PC-3 (cell line): ENCODE measurements at regions not wholly inside any gene's neighbourhood (a gene's known extent, or its start where the extent isn't known, plus 50 kb on each side); places are given as distances from the start of the nearest gene placed in this dataset.

Source experiments
- ATAC-seq: fragments of 200-7000 bp; cut with Tn5 transposase; 2 replicates; pipeline ENCODE4 v1.9.1; 2020; ENCODE audit warnings: mild to moderate bottlenecking, moderate library complexity
- BruUV-seq: library from RNA; stranded (reverse); fragments of 400-500 nt; replicated peaks from 2 replicates; lab custom pipeline; 2021; lab: Mats Ljungman, UMichigan
- CTCF ChIA-PET: fragments of 300-600 bp; sonication (Branson Sonifier 250); formaldehyde crosslinking; loops from one replicate; lab custom pipeline; 2022; ENCODE audit warnings: antibody characterized with exemption; lab: Charles Lee
- POLR2A ChIA-PET: fragments of 300-600 bp; sonication (Branson Sonifier 250); formaldehyde crosslinking; loops from one replicate; lab custom pipeline; 2022; ENCODE audit warnings: antibody characterized with exemption; ENCODE audit not compliant: unreplicated experiment; lab: Charles Lee
- DNase-seq: peaks from one replicate; pipeline ENCODE4 v3.0.0-alpha.2; 2015
- H2AFZ ChIP-seq: fragments of 300-600 bp; sonication (generic); 2 replicates; pipeline ENCODE4 v1.6.0; 2016; ENCODE audit warnings: antibody characterized with exemption, low read length
- H3F3A ChIP-seq: fragments of 300-600 bp; sonication (generic); one replicate; pipeline ENCODE4 v1.6.0; 2017; ENCODE audit warnings: antibody characterized with exemption, low read length, control low read depth, mild to moderate bottlenecking; ENCODE audit not compliant: unreplicated experiment
- H3K27ac ChIP-seq: fragments of 300-600 bp; sonication (generic); 2 replicates; pipeline ENCODE4 v1.5.1; 2016; ENCODE audit warnings: mild to moderate bottlenecking, low read length
- H3K27me3 ChIP-seq: fragments of 300-600 bp; sonication (generic); 2 replicates; pipeline ENCODE4 v1.6.1; 2016; ENCODE audit warnings: low read length, mixed read lengths
- H3K36me3 ChIP-seq: fragments of 300-600 bp; sonication (generic); 2 replicates; pipeline ENCODE4 v1.6.1; 2016; ENCODE audit warnings: low read depth, mixed run types, low read length, mixed read lengths
- H3K4me1 ChIP-seq: fragments of 300-600 bp; sonication (generic); 2 replicates; pipeline ENCODE4 v1.5.1; 2016; ENCODE audit warnings: low read length; ENCODE audit not compliant: insufficient read depth
- H3K4me2 ChIP-seq: fragments of 300-600 bp; sonication (generic); 2 replicates; pipeline ENCODE4 v1.6.0; 2016; ENCODE audit warnings: low read length
- H3K4me3 ChIP-seq: fragments of 300-600 bp; sonication (generic); 2 replicates; pipeline ENCODE4 v1.5.1; 2016; ENCODE audit warnings: mild to moderate bottlenecking, low read length, mixed read lengths
- H3K79me2 ChIP-seq: fragments of 300-600 bp; sonication (generic); 2 replicates; pipeline ENCODE4 v1.6.1; 2017; ENCODE audit warnings: low read length, mixed read lengths
- H3K9ac ChIP-seq: fragments of 300-600 bp; sonication (generic); 2 replicates; pipeline ENCODE4 v1.6.0; 2016; ENCODE audit warnings: mild to moderate bottlenecking, low read length
- H3K9me2 ChIP-seq: fragments of 300-600 bp; sonication (generic); replicated peaks from 2 replicates; pipeline ENCODE4 v1.6.1; 2016; ENCODE audit warnings: mixed run types, low read length, mixed read lengths
- H3K9me3 ChIP-seq: fragments of 300-600 bp; sonication (generic); 2 replicates; pipeline ENCODE4 v1.6.1; 2016; ENCODE audit warnings: low read length, mixed read lengths
- H4K20me1 ChIP-seq: fragments of 300-600 bp; sonication (generic); 2 replicates; pipeline ENCODE4 v1.6.1; 2016; ENCODE audit warnings: low read length, mixed read lengths
- EZH2 ChIP-seq: fragments of 300-600 bp; sonication (generic); IDR thresholded peaks from one replicate; pipeline ENCODE4 v1.6.1; 2017; ENCODE audit warnings: antibody characterized with exemption, mild to moderate bottlenecking, low read length; ENCODE audit not compliant: unreplicated experiment
- EZH2phosphoT487 ChIP-seq: fragments of 300-600 bp; sonication (generic); IDR thresholded peaks from 2 replicates; pipeline ENCODE4 v1.6.1; 2018; ENCODE audit warnings: mild to moderate bottlenecking, antibody characterized with exemption, low read length, borderline replicate concordance
- intact Hi-C: fragments of 100-400 bp; cut with micrococcal nuclease; formaldehyde crosslinking; loops from 2 replicates; pipeline ENCODE4 v1.9.0; 2023
- TF ChIP-seq, protein P1 (sequence below): fragments of 300-600 bp; sonication (generic); conservative IDR thresholded peaks from 2 replicates; pipeline ENCODE4 v1.5.1; 2017; ENCODE audit warnings: antibody characterized with exemption, low read depth, mild to moderate bottlenecking, low read length

DNA sequence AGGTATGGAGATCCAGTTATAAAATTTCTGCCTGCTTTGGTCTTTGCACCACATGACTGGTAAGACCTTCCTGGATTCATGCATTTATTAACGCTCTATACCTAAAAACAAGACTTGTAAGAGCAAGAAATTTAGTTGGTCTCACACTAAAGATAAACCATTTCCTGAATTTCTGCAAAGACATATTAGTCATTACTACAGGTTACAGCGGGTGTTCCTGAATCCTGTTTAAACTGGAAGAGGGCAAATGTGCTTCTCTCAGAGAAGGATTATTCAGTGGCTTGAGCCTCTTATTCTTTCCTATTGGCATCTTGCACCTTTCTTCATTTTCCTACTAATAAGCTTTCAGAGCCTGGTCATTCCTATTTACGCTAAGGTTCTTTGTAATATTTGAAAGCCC, 397.6 kb upstream of the TENM3 start:
- Histone ChIP-seq H4K20me1 (no peaks in the 10 kb centered on the region), H3K9me3 (no peaks in the 10 kb centered on the region), H3K4me2 (no peak overlapping the region), H3K9ac (no peak overlapping the region), H3K36me3 (no peaks in the 10 kb centered on the region), H3K4me1 (no peaks in the 10 kb centered on the region), H2AFZ (no peak overlapping the region), H3K79me2 (no peaks in the 10 kb centered on the region), H3K27me3 (no peaks in the 10 kb centered on the region), H3K9me2 (no peaks in the 10 kb centered on the region), H3K4me3 (no peak overlapping the region), H3K27ac (no peak overlapping the region), H3F3A (no peaks in the 10 kb centered on the region)
- no peak for DNase-seq
- TF ChIP-seq EZH2phosphoT487 = no peak
- TF ChIP-seq EZH2 = no peak
- TF ChIP-seq, protein P1, sequence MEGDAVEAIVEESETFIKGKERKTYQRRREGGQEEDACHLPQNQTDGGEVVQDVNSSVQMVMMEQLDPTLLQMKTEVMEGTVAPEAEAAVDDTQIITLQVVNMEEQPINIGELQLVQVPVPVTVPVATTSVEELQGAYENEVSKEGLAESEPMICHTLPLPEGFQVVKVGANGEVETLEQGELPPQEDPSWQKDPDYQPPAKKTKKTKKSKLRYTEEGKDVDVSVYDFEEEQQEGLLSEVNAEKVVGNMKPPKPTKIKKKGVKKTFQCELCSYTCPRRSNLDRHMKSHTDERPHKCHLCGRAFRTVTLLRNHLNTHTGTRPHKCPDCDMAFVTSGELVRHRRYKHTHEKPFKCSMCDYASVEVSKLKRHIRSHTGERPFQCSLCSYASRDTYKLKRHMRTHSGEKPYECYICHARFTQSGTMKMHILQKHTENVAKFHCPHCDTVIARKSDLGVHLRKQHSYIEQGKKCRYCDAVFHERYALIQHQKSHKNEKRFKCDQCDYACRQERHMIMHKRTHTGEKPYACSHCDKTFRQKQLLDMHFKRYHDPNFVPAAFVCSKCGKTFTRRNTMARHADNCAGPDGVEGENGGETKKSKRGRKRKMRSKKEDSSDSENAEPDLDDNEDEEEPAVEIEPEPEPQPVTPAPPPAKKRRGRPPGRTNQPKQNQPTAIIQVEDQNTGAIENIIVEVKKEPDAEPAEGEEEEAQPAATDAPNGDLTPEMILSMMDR = no peak
- no TSS peak for BruUV-seq
- POLR2A ChIA-PET = no interaction called here
- intact Hi-C loops = no loop called here
- CTCF ChIA-PET = no interaction called here
- no peak for ATAC-seq

DNA sequence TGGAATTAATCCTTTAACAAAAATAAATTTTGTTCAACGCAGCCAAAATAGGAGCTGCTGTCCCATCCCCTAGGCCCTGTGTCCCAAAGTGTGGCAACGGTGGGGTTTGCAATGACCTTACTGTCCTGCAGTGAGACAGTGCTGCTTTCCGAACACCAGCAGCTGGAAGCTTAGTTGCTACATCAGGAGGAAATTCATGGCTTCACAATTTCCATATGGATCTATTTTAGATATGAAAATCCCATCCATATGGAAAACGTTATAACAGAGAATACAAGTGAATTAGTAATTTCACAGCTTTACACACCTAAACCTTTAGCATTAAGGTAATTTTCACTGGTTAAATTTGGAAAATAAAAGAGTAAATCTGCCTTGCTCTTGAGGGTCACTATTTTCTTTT, 396.3 kb upstream of the TENM3 start:
- H3K4me1 ChIP-seq = no peaks in the 10 kb centered on the region
- DNase-seq = no peak
- H3F3A ChIP-seq = no peaks in the 10 kb centered on the region
- ChIA-PET CTCF (no interaction called here), POLR2A (no interaction called here)
- no peaks in the 10 kb centered on the region for H3K27me3 ChIP-seq
- H3K9ac ChIP-seq = no peak overlapping the region
- H2AFZ ChIP-seq = no peak overlapping the region
- H3K27ac ChIP-seq = no peak overlapping the region
- intact Hi-C loops = no loop called here
- no peaks in the 10 kb centered on the region for H3K9me3 ChIP-seq
- no peaks in the 10 kb centered on the region for H3K36me3 ChIP-seq
- no peaks in the 10 kb centered on the region for H3K79me2 ChIP-seq
- H3K4me2 ChIP-seq = no peak overlapping the region
- no peaks in the 10 kb centered on the region for H4K20me1 ChIP-seq
- ATAC-seq = no peak
- no TSS peak for BruUV-seq
- no peak overlapping the region for H3K4me3 ChIP-seq
- H3K9me2 ChIP-seq = no peaks in the 10 kb centered on the region
- TF ChIP-seq, protein P1 = no peak
- TF ChIP-seq EZH2phosphoT487 (no peak), EZH2 (no peak)

GRCh38 chr4:181848357-181848756, 394.8 kb upstream of the TENM3 start:
- intact Hi-C loops = no loop called here
- POLR2A ChIA-PET = no interaction called here

More at GRCh38 chr4:181848357-181848756, 394.8 kb upstream of the TENM3 start:
- Histone ChIP-seq H3F3A (no peaks in the 10 kb centered on the region), H2AFZ (no peak overlapping the region), H3K9ac (no peak overlapping the region), H3K4me1 (no peaks in the 10 kb centered on the region), H3K27me3 (no peaks in the 10 kb centered on the region), H3K4me3 (no peak overlapping the region), H3K4me2 (no peak overlapping the region), H4K20me1 (no peaks in the 10 kb centered on the region), H3K9me2 (no peaks in the 10 kb centered on the region), H3K9me3 (no peaks in the 10 kb centered on the region), H3K36me3 (no peaks in the 10 kb centered on the region), H3K79me2 (no peaks in the 10 kb centered on the region), H3K27ac (no peak overlapping the region)
- no peak for TF ChIP-seq EZH2
- ATAC-seq (no peak), DNase-seq (no peak)
- CTCF ChIA-PET = no interaction called here
- BruUV-seq = no TSS peak
